Colon (tissue), 2 donors: ENCODE measurements at regions not wholly inside any gene's neighbourhood (a gene's known extent, or its start where the extent isn't known, plus 50 kb on each side); places are given as distances from the start of the nearest gene placed in this dataset.
"Not testable (repeated sequence)": the region's sequence is repeated elsewhere in the genome, so short reads cannot be mapped to it uniquely, and the experiment has no call there.

ENCODE experiments used
- FAIRE-seq: peaks from 2 replicates; lab custom pipeline; 2012; peaks lifted over from hg19 to GRCh38; lab: Jason Lieb, UNC
- donor health status: control.
- donor health status: control.

DNA sequence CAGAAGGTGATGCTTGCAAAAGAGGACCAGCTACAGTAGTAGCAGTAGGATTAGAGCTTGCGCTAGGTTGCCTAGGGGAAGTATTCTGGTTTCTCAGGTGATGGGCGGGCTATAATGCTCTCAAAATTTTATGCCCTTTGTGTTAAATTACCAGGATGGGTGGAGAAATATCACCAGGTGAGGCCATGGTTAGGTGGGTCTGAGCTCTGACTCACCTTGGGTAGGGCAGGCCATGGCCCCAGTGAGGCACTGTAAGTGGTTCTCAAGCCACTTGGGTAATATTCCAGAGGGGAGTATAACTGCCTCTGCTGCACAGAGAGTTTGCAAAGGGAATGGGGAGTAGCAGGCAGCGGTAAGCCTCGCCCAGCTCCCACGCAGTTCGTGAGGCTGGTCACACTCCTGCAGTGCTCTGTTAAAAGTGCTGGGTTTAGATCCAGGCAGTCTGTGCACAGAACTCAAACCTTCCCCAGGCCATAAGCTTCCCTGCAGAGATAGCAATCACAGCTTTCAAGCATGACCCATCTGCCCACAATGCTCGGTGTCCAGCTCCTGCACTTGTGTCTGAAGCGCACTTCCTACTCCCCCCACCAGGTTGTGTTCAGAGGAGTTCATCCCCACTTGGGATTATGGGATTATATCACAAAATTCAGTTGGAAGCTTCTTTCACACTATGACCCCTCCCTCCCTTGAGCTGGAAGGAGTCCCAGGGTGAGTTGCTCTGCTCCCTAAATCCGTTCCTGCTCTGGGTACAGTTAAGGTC is 575.0 kb downstream of the CHSY3 start:
- no peak for FAIRE-seq

DNA sequence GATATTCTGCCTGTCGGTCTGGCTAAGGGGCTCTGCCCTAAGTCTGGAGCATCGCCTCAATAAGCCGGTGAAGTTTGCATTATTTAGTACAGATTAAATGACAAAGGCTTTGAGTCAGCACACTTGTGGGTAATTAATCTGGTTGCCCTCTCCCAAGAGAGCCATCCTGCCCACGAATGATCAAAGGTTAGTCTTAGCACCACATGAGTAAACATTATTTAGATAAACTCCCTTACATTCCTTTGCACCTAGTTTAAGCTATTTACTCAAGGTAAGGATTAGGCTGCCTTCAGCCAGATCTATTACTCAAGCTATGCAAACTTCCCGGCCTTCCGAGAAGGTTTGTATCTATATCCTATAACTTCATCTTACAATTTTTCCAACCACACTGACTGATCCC is 572.1 kb downstream of the CHSY3 start:
- FAIRE-seq = no peak

DNA sequence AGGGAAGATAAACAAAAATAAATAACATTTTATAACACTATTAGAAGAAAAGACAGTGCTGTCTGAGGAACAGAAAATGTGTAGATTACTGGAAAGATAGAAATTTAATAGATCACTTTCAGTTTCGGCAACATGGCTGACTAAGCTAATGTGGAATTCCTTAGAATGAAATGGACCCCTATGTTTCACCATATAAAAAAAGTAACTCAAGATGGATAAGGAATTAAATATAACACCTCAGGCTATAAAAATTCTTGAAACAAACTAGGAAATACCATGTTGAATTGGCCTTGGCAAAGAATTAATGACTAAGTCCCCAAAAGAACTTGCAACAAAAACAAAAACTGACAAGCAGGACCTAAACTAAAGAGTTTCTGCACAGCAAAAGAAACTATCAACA is 558.3 kb downstream of the CHSY3 start:
- FAIRE-seq = no peak

DNA sequence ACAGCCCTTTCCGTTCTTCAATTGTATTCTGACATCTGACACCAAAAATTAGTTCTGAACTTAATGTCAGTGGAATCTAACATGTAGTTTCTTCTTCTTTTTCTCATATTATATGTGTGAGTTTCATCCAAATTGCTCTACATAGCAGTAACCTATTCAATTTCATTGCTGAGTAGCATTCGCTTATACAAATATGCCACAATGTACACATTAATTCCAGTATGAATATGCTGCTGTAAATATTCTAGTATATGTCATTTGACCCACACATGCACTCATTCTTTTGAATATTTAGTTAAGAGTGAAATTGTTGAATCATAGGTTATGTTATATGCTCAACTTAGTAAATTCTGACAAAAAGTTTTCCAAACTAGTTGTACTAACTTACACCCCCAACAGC is 550.9 kb downstream of the CHSY3 start:
- no peak for FAIRE-seq

DNA sequence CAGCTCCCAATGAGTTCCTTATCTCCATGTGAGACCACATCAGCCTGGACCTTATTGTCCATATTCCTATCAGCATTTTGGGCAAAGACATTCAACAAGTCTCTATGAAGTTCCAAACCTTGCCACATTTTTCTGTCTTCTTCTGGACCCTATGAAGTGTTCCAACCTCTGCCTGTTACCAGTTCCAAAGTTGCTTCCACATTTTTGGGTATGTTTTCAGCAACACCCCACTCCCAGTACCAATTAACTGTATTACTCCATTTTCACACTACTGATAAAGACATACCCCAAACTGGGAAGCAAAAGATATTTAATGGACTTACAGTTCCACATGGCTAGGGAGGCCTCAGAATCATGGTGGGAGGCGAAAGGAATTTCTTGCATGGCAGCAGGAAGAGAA is 548.5 kb downstream of the CHSY3 start:
- no peak for FAIRE-seq

DNA sequence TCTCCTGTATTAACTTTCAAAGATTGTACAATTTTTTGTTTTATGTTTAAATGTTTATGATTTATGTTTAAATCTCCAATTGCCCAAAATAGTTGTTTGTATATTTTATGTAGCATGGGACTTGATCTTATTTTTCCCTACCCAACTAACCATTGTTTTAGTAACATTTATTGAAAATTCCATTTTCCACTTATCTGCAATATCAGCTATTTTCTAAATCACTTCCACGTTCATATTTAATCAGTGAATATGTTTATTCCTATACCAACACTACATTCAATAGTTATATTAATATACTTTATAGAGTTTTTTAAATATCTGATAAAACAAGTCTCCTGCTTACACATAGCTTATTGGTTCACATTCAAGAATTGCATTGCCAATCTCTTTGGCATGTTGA is 532.2 kb downstream of the CHSY3 start:
- no peak for FAIRE-seq

DNA sequence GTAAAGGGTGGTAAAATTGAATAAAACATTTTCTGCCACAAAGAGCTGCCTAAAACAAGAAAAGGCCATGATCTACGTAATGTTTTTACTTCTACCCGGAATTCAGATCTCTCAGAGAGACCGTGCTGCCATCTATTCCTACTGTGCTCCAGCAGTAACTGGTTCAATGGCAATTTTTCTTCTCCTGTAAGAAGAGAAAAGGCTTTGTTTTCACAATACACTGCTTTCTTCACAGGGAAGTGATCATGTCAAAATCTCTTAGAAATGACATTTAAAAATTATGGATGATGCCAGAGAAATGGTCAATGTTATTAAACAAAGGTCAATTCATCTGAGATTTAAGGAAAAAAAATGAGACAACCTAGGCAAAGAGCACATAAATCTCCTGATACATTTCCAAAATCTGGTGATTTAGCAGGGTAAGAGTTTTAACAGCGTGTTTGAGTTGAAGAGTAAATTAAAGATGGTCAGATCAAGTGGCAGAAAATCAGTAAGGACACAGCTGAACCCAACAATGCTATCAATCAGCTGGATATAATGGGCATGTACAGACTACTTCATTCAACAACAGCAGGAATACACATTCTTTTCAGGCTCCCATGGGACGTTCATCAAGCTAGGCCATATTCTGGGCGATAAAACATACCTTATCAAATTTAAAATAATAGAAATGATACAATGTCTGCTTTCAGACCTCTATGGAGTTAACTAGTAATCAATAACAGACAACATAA is 523.1 kb downstream of the CHSY3 start:
- no peak for FAIRE-seq

DNA sequence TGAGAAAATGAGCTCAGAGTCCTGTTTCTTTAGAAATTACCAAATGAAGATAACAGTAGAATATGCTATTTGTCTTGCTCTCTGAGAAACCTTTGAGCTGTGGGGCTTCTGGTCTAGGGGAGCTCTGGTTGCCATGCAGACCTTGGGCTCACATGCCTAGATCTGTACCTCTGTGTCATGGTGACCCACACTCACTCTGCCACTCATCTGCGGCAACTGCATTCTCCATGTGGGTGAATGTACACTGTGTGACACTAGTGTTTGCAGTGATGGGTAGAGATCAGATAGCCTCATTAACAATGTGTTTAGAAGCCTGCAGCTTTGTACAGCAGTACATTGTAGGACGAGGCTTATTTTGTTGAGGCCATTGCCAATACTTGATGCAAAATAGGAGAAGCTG is 521.2 kb downstream of the CHSY3 start:
- FAIRE-seq = no peak

DNA sequence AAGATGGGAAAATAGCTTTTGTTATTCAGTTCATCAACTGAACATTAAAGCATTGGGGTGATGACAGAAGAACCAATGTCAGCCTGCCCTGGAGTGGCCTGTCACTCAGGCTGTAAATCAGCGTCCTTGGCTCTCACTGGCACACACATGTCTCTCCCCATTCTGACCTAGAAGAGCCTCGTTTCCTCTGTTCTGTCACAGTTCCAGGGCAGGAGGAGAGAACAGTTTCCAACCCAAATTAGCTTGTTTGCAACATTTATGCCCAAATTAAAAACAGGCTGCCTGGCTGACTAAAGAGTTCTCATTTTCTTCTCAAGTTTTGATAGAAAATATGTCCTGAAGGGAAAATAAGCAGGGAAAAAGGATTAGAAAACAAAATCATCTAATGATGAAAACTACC is 520.1 kb downstream of the CHSY3 start:
- no peak for FAIRE-seq

DNA sequence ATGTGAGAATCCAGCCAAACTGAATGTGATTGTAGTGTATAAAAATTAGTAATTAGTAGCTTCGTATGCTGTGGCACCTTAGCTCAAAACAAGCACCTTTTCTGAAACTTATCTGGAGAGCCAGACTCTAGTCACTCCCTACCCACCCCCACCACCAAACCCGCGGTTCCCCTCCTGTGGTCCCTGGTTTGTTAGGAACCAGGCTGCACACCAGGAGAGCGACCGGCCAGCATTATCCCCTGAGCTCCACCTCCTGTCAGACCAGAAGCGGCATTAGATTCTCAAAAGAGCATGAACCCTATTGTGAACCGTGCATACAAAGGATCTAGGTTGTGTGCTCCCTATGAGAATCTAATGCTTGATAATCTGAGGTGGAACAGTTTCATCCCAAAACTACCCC is 498.6 kb downstream of the CHSY3 start:
- no peak for FAIRE-seq

DNA sequence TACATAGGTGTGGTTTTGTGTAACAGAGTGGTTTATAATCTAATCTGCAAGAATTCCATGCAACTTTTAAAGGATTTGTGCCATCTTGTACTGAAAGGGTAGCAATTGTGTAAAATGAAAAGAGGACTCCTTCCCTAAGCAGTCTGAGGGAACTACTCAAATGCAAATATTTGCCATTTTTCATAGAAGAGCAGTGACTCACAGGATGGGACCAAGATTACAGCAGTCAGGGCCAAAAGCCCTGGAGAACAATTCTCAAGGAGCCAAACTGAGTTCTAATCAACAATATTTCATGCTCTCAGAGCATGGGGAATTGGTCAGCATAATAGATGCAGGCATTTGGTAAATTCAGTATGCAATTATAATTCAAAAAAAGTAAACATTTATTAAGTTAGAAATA is 495.8 kb downstream of the CHSY3 start:
- FAIRE-seq = no peak

DNA sequence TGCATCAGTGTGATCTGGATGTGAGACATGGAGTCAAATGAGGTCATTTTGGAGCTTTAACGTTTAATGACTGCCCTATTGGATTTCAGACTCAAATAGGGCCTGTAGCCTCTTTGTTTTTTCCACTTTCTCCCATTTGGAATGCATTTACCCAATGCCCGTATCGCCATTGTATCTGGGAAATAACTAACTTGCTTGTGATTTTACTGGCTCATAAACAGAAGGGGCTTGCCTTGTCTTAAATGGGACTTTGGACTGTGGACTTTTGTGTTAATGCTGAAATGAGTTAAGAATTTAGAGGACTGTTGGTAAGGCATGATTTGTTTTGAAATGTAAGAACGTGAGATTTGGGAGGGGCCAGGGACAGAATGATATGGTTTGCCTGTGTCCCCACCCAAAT is 494.6 kb downstream of the CHSY3 start:
- no peak for FAIRE-seq

DNA sequence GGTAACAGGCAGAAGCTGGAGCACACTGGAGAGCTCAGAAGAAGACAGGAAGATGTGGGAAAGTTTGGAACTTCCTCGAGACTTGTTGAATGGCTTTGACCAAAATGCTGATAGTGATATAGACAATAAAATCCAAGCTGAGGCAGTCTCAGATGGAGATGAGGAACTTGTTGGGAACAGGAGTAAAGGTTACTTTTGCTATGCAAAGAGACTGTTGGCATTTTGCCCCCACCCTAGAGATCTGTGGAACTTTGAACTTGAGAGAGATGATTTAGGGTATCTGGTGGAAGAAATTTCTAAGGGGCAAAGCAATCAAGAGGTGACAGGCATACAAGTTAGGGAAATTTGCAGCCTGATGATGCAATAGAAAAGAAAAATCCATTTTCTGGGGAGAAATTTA is 493.5 kb downstream of the CHSY3 start:
- FAIRE-seq = not testable (repeated sequence)

DNA sequence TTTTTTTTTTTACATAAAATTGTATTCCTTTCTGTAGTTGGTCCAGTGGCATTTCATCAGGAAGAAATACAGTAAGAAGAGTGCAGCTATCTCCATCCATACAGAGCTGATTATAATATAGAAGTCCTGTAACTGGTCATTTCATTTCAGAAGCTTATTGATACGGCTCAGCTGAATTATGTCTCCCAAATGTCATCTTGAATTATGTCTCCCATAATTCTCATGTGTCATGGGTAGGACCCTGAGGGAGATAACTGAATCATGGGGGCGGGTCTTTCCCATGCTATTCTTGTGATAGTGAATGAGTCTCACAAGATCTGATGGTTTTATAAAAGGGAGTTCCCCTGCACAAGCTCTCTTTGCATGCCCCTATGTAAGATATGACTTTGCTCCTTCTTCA is 492.9 kb downstream of the CHSY3 start:
- FAIRE-seq = no peak

DNA sequence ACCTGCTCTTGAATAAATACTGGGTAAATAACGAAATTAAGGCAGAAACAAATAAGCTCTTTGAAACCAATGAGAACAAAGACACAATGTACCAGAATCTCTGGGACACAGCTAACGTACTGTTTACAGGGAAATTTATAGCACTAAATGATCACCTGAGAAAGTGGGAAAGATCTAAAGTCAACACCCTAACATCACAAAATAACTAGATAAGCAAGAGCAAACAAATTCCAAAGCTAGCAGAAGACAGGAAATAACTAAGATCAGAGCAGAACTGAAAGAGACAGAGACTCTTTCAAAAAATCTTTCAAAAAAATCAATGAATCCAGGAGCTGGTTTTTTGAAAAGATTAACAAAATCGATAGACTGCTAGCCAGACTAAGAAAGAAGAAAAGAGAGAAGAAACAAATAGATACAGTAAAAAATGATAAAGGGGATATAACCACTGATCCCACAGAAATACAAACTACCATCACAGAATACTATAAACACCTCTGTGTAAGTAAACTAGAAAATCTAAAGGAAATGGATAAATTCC is 487.5 kb downstream of the CHSY3 start:
- not testable (repeated sequence) for FAIRE-seq

DNA sequence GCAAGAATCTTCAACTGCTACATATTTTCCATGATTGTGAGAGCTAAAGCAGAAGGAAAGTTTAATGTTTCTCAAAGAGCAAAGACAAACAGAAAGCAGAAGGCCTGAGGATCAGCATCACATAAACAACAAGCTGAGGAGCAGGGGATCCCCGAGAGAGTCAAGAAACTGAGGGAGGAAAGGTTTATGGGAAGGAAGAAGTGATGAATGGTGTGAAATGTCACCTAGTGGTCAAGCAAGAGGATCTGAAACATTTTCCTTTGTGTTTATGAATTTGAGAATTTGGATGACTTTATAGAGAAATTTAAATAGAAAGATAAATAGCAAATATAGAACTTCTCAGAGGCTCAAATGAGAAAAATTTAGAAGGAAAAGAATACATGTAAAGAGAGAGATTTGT is 481.9 kb downstream of the CHSY3 start:
- FAIRE-seq = no peak

DNA sequence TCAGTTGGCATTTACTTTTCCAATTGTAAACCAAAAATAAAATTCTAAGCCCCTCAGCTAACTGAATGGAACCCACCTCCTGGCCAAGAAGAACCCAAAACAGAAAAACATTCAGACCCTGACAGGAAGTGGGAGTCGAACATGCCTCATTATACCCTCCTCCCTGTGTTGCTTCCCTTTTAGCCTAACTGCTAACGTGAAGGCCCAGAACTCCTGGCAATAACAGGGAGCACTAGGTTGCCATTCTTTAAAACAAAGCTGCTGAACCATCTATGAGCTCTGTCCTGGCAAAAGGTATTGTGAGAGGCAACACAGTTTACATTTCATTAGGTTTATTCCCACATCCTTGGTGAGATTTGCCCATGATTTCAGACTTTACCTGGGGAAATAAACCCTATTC is 481.4 kb downstream of the CHSY3 start:
- FAIRE-seq = no peak

DNA sequence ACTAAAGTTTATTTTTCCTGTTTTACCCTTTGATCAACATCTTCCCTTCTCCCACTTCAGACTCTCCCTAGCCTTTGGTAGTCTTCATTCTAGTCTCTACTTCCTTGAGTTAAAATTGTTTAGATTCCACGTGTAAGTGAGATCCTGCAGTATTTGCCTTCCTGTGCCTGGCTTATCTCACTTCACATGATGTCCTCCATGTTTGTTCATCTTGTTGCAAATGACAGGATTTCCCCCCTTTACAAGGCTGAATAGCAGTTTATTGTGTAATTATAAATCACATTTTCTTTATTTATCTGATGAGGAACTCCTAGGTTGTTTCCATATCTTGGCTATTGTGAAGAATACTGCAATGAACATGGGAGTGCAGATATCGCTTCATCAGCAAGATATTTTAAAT is 461.7 kb downstream of the CHSY3 start:
- FAIRE-seq = no peak

DNA sequence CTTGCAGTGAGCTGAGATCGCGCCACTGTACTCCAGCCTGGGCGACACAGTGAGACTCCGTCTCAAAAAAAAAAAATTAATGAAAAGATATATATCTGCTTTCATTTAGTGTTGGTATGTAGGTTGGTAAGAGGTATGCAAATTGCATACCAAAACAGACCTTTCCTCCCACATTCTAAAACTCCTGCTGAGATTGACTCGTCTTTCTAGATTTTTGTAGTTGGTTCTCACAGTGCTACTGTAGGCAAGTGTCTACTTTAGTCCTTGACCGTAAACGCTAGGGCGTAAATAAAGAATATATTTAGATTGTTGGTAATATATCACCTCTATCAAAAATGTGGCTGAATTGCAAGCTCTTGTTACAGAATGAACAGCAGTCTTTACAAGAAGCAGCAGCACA is 445.9 kb downstream of the CHSY3 start:
- no peak for FAIRE-seq

DNA sequence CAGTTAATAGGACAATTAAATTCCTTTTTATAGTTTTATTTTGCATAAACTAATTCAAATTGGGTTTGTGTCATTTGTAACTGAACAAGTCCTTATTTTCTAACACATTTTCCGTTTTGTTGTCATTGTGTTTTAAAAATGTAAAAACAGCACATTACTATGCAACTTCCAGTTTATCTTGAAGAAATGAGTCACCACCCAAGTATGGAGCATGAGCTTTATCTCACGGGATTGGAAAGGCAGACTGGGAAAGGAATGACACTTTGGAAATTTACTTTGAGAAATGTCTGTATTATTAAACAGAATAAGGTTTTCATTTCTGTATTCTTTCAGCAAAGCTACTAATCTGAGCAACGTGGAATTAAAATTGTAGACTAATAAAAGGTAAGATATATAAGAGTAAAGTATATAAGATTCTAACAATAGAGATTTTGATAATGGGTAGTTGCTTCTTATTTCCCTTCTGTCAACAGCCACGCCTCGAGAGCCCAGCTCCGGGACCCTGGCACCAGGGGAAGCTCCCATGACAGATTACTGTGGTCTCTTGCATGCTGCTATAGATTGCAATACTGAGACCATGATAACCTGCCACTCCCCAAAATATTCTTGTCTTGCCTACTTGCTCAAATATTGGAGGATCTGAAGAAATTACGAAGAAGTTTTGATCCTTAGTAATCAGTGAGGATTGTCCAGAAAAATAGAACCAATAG is 433.1 kb downstream of the CHSY3 start:
- no peak for FAIRE-seq

DNA sequence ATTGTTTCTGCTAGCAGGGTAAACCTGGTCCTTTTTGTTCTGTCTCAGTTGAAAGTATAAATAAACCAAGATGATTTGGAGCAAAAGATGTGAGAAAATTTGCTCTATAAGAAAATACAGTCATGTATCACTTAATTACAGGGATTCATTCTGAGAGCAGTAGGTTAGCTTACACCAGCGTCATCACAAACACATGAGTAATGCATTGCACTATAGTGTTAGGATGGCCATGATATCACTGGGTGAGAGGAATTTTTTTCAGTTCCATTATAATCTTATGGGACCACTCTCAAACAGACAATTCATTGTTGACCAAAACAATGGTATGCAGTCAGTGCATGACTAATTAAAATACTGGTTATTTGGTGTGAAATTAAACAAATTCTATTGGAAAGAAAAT is 430.9 kb downstream of the CHSY3 start:
- FAIRE-seq = no peak

DNA sequence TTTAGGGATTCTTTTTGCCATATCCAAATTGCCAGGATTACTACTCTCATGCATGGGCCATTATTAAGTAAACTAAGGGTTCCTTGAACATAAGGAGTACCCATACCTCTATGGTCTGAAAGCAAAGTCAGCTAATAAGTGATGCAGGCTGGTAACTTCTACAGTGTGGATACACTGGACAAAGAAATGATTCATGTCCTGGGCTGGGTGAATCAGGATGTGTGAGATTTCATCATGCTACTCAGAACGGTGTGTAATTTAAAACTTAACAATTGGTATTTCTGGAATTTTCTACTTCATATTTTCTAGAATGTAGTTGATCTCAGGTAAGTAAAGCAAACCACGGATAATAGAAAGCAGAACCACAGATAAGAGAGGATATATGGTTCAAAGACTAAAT is 428.8 kb downstream of the CHSY3 start:
- FAIRE-seq = no peak

DNA sequence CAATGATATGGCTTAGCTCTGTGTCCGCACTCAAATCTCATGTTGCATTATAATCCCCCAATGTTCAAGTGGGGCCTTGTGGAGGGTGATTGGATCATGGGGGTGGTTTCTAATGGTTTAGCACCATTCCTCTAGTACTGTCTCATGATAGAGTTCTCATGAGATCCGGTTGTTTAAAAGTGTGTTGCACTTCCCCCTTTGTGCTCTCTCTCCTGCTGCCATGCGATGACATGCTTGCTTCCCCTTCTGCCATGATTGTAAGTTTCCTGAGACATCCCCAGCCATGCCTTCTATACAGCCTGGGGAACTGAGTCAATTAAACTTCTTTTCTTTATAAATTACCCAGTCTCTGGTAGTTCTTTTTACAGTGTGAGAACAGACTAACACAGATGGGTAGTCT is 427.1 kb downstream of the CHSY3 start:
- FAIRE-seq = no peak
